OCI-LY7 (cell line): ENCODE measurements at regions not wholly inside any gene's neighbourhood (a gene's known extent, or its start where the extent isn't known, plus 50 kb on each side); places are given as distances from the start of the nearest gene placed in this dataset.

ENCODE experiments used
- CTCF ChIP-seq: fragments of 200-600 bp; sonication (generic); conservative IDR thresholded peaks from 2 replicates; pipeline ENCODE4 v1.5.1; 2014; ENCODE audit warnings: mild to moderate bottlenecking, antibody characterized with exemption, low read length, moderate library complexity, mixed read lengths
- EZH2phosphoT487 ChIP-seq: fragments of 200-600 bp; sonication (generic); IDR thresholded peaks from 2 replicates; pipeline ENCODE4 v1.6.1; 2018; ENCODE audit warnings: low read depth, borderline replicate concordance, mild to moderate bottlenecking, mixed run types, antibody characterized with exemption, low read length, moderate library complexity, mixed read lengths

- TF ChIP-seq CTCF: no peak
- TF ChIP-seq EZH2phosphoT487: no peak
Measured at GRCh38 chr3:89644716-89645115, 537.3 kb downstream of the EPHA3 start.
